GM19324 (cell line): ENCODE measurements at regions not wholly inside any gene's neighbourhood (a gene's known extent, or its start where the extent isn't known, plus 50 kb on each side); places are given as distances from the start of the nearest gene placed in this dataset.
"Not testable (repeated sequence)": the region's sequence is repeated elsewhere in the genome, so short reads cannot be mapped to it uniquely, and the experiment has no call there.

Experiments
- ATAC-seq: cut with Tn5 transposase; IDR thresholded peaks from one replicate; pipeline ENCODE4 v1.9.1; 2021; ENCODE audit warnings: mild to moderate bottlenecking, moderate library complexity; ENCODE audit not compliant: unreplicated experiment, low FRiP score

GRCh38 chr20:7799862-7800261 lies 140.4 kb downstream of the HAO1 start:
- no peak for ATAC-seq

- ATAC-seq, result not testable (repeated sequence)
These were observed 136.7 kb downstream of the HAO1 start for GRCh38 chr20:7803411-7804151.

- ATAC-seq, result no peak
These were observed 133.4 kb downstream of the HAO1 start for GRCh38 chr20:7806831-7807230.

- ATAC-seq, result no peak
These were observed 123.0 kb downstream of the HAO1 start for GRCh38 chr20:7817286-7817685.

GRCh38 chr20:7818477-7818876 lies 121.8 kb downstream of the HAO1 start:
- no peak for ATAC-seq

- ATAC-seq, result no peak
These were observed 119.4 kb downstream of the HAO1 start for GRCh38 chr20:7820897-7821296.

- no peak for ATAC-seq
These were observed 117.5 kb downstream of the HAO1 start for GRCh38 chr20:7822772-7823171.

- ATAC-seq, result no peak
These were observed 111.8 kb downstream of the HAO1 start for GRCh38 chr20:7828437-7828836.

- ATAC-seq, result no peak
These were observed 111.2 kb downstream of the HAO1 start for GRCh38 chr20:7829031-7829430.

GRCh38 chr20:7829776-7830175 lies 110.5 kb downstream of the HAO1 start:
- ATAC-seq, result no peak
